SK-N-SH (cell line): ENCODE measurements at regions not wholly inside any gene's neighbourhood (a gene's known extent, or its start where the extent isn't known, plus 50 kb on each side); places are given as distances from the start of the nearest gene placed in this dataset.

ENCODE experiments used
- CTCF ChIA-PET: fragments of 300-600, 350-600 bp; formaldehyde crosslinking; extraction: SDS; loops from one replicate; lab custom pipeline; 2021; lab: Yijun Ruan, JAX
- POLR2A ChIA-PET: fragments of 350-600 bp; sonication (Branson Sonifier 250); formaldehyde crosslinking; extraction: SDS; loops from one replicate; lab custom pipeline; 2020; ENCODE audit warnings: antibody characterized with exemption, inconsistent platforms; lab: Yijun Ruan, JAX
- DNase-seq: peaks from one replicate; pipeline ENCODE4 v3.0.0; 2012
- H2AFZ ChIP-seq: fragments of 200-600 bp; sonication (generic); 2 replicates; pipeline ENCODE4 v1.8.1; 2016; ENCODE audit warnings: antibody characterized with exemption, mild to moderate bottlenecking, low read depth
- H3F3A ChIP-seq: fragments of 200-600 bp; sonication (generic); replicated peaks from 2 replicates; pipeline ENCODE3; 2016; ENCODE audit warnings: antibody characterized with exemption, mild to moderate bottlenecking; ENCODE audit not compliant: insufficient read depth
- H3K27ac ChIP-seq, 2 experiments: fragments of 200-500 bp in 1 of 2; fragments of 200-600 bp in 1 of 2; sonication (Bioruptor generic) in 1 of 2; sonication (generic), shearing (Covaris generic) in 1 of 2; 2 replicates each; pipeline versions ENCODE4 v1.5.1 to v1.6.1; 2014 to 2016; ENCODE audit warnings: low read depth in 2 of 2, inconsistent platforms in 1 of 2, low read length in 1 of 2, mild to moderate bottlenecking in 1 of 2, mixed read lengths in 1 of 2
- H3K27me3 ChIP-seq: fragments of 200-600 bp; sonication (generic), shearing (Covaris generic); 2 replicates; pipeline ENCODE4 v1.6.1; 2016; ENCODE audit warnings: mixed run types; ENCODE audit not compliant: insufficient read depth
- H3K36me3 ChIP-seq, 2 experiments: fragments of 200-500 bp in 1 of 2; fragments of 200-600 bp in 1 of 2; sonication (Bioruptor generic) in 1 of 2; sonication (generic) in 1 of 2; replicated peaks in 1 of 2; 2 replicates each; pipeline versions ENCODE3 to v1.5.1; 2014 to 2016; ENCODE audit warnings: low read length in 1 of 2, mild to moderate bottlenecking in 1 of 2; ENCODE audit not compliant: insufficient read depth in 2 of 2, control insufficient read depth in 1 of 2
- H3K4me1 ChIP-seq, 2 experiments: fragments of 200-500 bp in 1 of 2; fragments of 200-600 bp in 1 of 2; sonication (Bioruptor generic) in 1 of 2; sonication (generic), shearing (Covaris generic) in 1 of 2; 2 replicates each; pipeline versions ENCODE4 v1.5.1 to v1.6.1; 2014 to 2016; ENCODE audit warnings: low read depth in 1 of 2, low read length in 1 of 2, mixed run types in 1 of 2; ENCODE audit not compliant: insufficient read depth in 2 of 2, control insufficient read depth in 1 of 2
- H3K4me2 ChIP-seq: fragments of 200-600 bp; sonication (generic), shearing (Covaris generic); 2 replicates; pipeline ENCODE4 v1.6.1; 2017; ENCODE audit warnings: mixed run types
- H3K4me3 ChIP-seq, 2 experiments: fragments of 200-500 bp in 1 of 2; fragments of 200-600 bp in 1 of 2; sonication (Bioruptor generic) in 1 of 2; sonication (generic), shearing (Covaris generic) in 1 of 2; 2 replicates each; pipeline versions ENCODE4 v1.5.1 to v1.8.1; 2014 to 2016; ENCODE audit warnings: low read depth in 2 of 2, inconsistent platforms in 1 of 2, low read length in 1 of 2, mild to moderate bottlenecking in 1 of 2, mixed read lengths in 1 of 2, moderate library complexity in 1 of 2
- H3K79me2 ChIP-seq: fragments of 200-600 bp; sonication (generic); 2 replicates; pipeline ENCODE4 v1.8.1; 2017; ENCODE audit warnings: mild to moderate bottlenecking; ENCODE audit not compliant: insufficient read depth
- H3K9ac ChIP-seq: fragments of 200-600 bp; sonication (generic); 2 replicates; pipeline ENCODE4 v1.6.1; 2017; ENCODE audit warnings: mixed run types
- H3K9me2 ChIP-seq: fragments of 200-600 bp; sonication (generic); 2 replicates; pipeline ENCODE4 v1.6.1; 2017; ENCODE audit warnings: mixed run types
- H3K9me3 ChIP-seq: fragments of 200-600 bp; sonication (generic); 2 replicates; pipeline ENCODE4 v1.6.1; 2017; ENCODE audit warnings: mixed run types, mild to moderate bottlenecking, moderate library complexity
- H4K20me1 ChIP-seq: fragments of 200-600 bp; sonication (generic); 2 replicates; pipeline ENCODE4 v1.6.1; 2017; ENCODE audit warnings: mild to moderate bottlenecking, mixed run types; ENCODE audit not compliant: insufficient read depth
- CHD2 ChIP-seq: fragments of 150-350 bp; IDR thresholded peaks from 2 replicates; pipeline ENCODE4 v1.6.1; 2018; ENCODE audit warnings: low read length; ENCODE audit not compliant: partially characterized antibody
- EP300 ChIP-seq, 2 experiments: IDR thresholded peaks; 2 replicates each; pipeline versions ENCODE4 v1.4.0 to v1.6.1; 2012; ENCODE audit warnings: borderline replicate concordance in 1 of 2, low read depth in 1 of 2, low read length in 1 of 2
- FOSL2 ChIP-seq: IDR thresholded peaks from 2 replicates; pipeline ENCODE4 v1.4.0; 2012; ENCODE audit warnings: low read depth, mild to moderate bottlenecking, moderate library complexity, borderline replicate concordance
- FOXJ3 ChIP-seq: sonication (generic); formaldehyde crosslinking; IDR thresholded peaks from 2 replicates; pipeline ENCODE4 v1.5.1; 2020; ENCODE audit warnings: mild to moderate bottlenecking, missing genetic modification reagents
- GABPA ChIP-seq: IDR thresholded peaks from 2 replicates; pipeline ENCODE4 v1.4.0; 2012; ENCODE audit warnings: low read depth, mild to moderate bottlenecking
- MEF2A ChIP-seq: IDR thresholded peaks from 2 replicates; pipeline ENCODE4 v1.4.0; 2012; ENCODE audit warnings: low read depth, borderline replicate concordance
- NFIC ChIP-seq: IDR thresholded peaks from 2 replicates; pipeline ENCODE4 v1.4.0; 2012; ENCODE audit warnings: borderline replicate concordance
- NRF1 ChIP-seq: IDR thresholded peaks from 2 replicates; pipeline ENCODE4 v1.6.1; 2012; ENCODE audit warnings: low read depth, mild to moderate bottlenecking, low read length
- RXRA ChIP-seq: IDR thresholded peaks from 2 replicates; pipeline ENCODE4 v1.4.0; 2012; ENCODE audit warnings: low read depth, mild to moderate bottlenecking, borderline replicate concordance
- SIN3A ChIP-seq: IDR thresholded peaks from 2 replicates; pipeline ENCODE4 v1.6.1; 2012; ENCODE audit warnings: low read depth, mild to moderate bottlenecking, low read length, moderate library complexity, borderline replicate concordance
- TEAD4 ChIP-seq: IDR thresholded peaks from 2 replicates; pipeline ENCODE4 v1.4.0; 2012; ENCODE audit warnings: mild to moderate bottlenecking, borderline replicate concordance; ENCODE audit not compliant: insufficient read depth
- YY1 ChIP-seq: IDR thresholded peaks from 2 replicates; pipeline ENCODE4 v1.4.0; 2012; ENCODE audit warnings: low read depth, mild to moderate bottlenecking
- WGBS: methylation state at CpG from one replicate; pipeline ENCODE4 v1.1.6; 2017; ENCODE audit warnings: low lambda C conversion rate; 5-methylcytosine and 5-hydroxymethylcytosine counted together
- TF ChIP-seq, protein P1 (sequence below): IDR thresholded peaks from 2 replicates; pipeline ENCODE4; 2012
- TF ChIP-seq, protein P2 (sequence below): fragments of 150-350 bp; IDR thresholded peaks from 2 replicates; pipeline ENCODE4 v1.6.1; 2017; ENCODE audit warnings: antibody characterized with exemption, low read length, low read depth, borderline replicate concordance
- TF ChIP-seq, protein P3 (sequence below): IDR thresholded peaks from 2 replicates; pipeline ENCODE4 v1.4.0; 2012; ENCODE audit warnings: low read depth, borderline replicate concordance
- TF ChIP-seq, protein P4 (sequence below): IDR thresholded peaks from 2 replicates; pipeline ENCODE4 v1.4.0; 2012; ENCODE audit warnings: low read depth
- TF ChIP-seq, protein P5 (sequence below): IDR thresholded peaks from 2 replicates; pipeline ENCODE4 v1.4.0; 2012; ENCODE audit warnings: low read depth, borderline replicate concordance

DNA sequence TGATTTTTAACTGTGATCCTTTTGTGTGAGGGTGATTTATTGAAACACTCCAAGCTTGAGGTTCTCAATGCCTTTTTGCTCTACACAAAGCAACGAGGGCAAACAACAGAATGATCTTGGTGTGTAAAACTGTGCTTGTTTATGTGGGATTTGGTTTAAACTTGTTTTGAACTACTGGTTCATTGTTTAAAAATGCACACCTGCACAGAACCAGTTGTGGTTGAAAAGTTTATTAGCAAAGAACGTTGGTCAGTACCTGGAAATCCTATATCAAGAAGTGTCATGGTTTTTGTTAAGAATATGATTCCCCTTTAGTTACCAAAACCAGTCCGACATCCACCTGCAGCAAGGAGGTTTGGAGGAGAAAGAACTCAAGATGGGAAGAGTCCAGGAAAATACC lies 239.4 kb downstream of the WNT5A start:
- H2AFZ ChIP-seq, result no peak overlapping the region
- peaks cover 0 to 8% of the 10 kb centered on the region in 2 experiments; a peak in 2 of 4 replicates for H3K4me1 ChIP-seq
- WGBS, result 52% methylated on average over 3 of the region's 3 CpGs
- no peaks in the 10 kb centered on the region for H3K36me3 ChIP-seq
- no peak for TF ChIP-seq GABPA
- TF ChIP-seq CHD2, result no peak
- TF ChIP-seq, protein P1, sequence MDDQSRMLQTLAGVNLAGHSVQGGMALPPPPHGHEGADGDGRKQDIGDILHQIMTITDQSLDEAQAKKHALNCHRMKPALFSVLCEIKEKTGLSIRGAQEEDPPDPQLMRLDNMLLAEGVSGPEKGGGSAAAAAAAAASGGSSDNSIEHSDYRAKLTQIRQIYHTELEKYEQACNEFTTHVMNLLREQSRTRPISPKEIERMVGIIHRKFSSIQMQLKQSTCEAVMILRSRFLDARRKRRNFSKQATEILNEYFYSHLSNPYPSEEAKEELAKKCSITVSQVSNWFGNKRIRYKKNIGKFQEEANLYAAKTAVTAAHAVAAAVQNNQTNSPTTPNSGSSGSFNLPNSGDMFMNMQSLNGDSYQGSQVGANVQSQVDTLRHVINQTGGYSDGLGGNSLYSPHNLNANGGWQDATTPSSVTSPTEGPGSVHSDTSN, result no peak
- TF ChIP-seq FOSL2, result no peak
- no peak for TF ChIP-seq FOXJ3 (CRISPR knock-in tag)
- TF ChIP-seq YY1, result no peak
- no peak for TF ChIP-seq TEAD4
- TF ChIP-seq, protein P2, sequence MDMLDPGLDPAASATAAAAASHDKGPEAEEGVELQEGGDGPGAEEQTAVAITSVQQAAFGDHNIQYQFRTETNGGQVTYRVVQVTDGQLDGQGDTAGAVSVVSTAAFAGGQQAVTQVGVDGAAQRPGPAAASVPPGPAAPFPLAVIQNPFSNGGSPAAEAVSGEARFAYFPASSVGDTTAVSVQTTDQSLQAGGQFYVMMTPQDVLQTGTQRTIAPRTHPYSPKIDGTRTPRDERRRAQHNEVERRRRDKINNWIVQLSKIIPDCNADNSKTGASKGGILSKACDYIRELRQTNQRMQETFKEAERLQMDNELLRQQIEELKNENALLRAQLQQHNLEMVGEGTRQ, result no peak
- TF ChIP-seq, protein P3, sequence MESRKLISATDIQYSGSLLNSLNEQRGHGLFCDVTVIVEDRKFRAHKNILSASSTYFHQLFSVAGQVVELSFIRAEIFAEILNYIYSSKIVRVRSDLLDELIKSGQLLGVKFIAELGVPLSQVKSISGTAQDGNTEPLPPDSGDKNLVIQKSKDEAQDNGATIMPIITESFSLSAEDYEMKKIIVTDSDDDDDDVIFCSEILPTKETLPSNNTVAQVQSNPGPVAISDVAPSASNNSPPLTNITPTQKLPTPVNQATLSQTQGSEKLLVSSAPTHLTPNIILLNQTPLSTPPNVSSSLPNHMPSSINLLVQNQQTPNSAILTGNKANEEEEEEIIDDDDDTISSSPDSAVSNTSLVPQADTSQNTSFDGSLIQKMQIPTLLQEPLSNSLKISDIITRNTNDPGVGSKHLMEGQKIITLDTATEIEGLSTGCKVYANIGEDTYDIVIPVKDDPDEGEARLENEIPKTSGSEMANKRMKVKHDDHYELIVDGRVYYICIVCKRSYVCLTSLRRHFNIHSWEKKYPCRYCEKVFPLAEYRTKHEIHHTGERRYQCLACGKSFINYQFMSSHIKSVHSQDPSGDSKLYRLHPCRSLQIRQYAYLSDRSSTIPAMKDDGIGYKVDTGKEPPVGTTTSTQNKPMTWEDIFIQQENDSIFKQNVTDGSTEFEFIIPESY, result no peak
- TF ChIP-seq NRF1, result no peak
- no peak for TF ChIP-seq NFIC
- TF ChIP-seq, protein P4, sequence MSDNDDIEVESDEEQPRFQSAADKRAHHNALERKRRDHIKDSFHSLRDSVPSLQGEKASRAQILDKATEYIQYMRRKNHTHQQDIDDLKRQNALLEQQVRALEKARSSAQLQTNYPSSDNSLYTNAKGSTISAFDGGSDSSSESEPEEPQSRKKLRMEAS, result no peak
- TF ChIP-seq SIN3A, result no peak
- TF ChIP-seq, protein P5, sequence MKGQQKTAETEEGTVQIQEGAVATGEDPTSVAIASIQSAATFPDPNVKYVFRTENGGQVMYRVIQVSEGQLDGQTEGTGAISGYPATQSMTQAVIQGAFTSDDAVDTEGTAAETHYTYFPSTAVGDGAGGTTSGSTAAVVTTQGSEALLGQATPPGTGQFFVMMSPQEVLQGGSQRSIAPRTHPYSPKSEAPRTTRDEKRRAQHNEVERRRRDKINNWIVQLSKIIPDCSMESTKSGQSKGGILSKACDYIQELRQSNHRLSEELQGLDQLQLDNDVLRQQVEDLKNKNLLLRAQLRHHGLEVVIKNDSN, result no peak
- TF ChIP-seq RXRA, result no peak
- TF ChIP-seq MEF2A, result no peak
- TF ChIP-seq EP300 (IDR thresholded peaks at IDR 0.05; ENCODE audit: borderline replicate concordance in 1 of 2, low read depth in 1 of 2, low read length in 1 of 2), result no peak
- no peaks in the 10 kb centered on the region for H3K9me3 ChIP-seq
- no peaks in the 10 kb centered on the region for H3F3A ChIP-seq
- no peaks in the 10 kb centered on the region for H3K27me3 ChIP-seq
- H3K4me2 ChIP-seq, result no peak overlapping the region
- DNase-seq, result no peak
- H3K4me3 ChIP-seq, result no peak overlapping the region
- H4K20me1 ChIP-seq, result no peaks in the 10 kb centered on the region
- no peaks in the 10 kb centered on the region for H3K79me2 ChIP-seq
- H3K9ac ChIP-seq, result no peak overlapping the region
- CTCF ChIA-PET, result no interaction called here
- POLR2A ChIA-PET, result no interaction called here
- no peak overlapping the region for H3K27ac ChIP-seq
- H3K9me2 ChIP-seq, result no peaks in the 10 kb centered on the region
